ENCODE measurements at regions not wholly inside any gene's neighbourhood (a gene's known extent, or its start where the extent isn't known, plus 50 kb on each side); places are given as distances from the start of the nearest gene placed in this dataset.

DNA sequence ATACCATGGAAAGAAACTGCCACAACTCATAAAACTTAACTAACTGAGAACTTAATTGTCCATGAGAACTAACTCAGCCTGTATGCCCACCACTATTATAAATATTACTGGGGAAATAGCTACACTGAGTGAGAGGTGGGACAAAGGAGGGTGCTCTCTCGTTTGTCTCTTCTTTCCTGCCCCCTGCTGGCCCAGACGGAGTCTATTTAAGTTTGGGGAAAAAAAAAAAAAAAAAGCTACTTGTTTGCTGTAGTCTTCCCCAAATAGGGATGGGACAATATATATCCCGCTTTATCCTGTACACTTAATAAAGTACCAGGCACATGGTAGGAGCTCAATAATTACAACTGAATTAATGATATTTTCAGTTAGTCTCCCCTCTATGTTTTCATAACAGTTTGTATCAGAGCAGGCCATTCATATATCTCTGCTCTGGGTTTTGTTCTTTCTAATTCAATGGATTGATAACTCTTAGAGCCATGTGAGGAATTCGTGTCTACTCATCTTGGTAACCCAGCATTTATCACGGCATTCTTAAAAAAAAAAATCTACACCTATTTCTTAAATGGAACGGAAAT, 647.6 kb upstream of the PKDCC start:
- no peak for FAIRE-seq
- no peak overlapping the region for H3K4me3 ChIP-seq
- intact Hi-C loops (cut with micrococcal nuclease; ENCODE audit: unreplicated experiment) (no loop called here), in situ Hi-C loops (cut with MboI) (no loop called here)
- TF ChIP-seq, protein P1, sequence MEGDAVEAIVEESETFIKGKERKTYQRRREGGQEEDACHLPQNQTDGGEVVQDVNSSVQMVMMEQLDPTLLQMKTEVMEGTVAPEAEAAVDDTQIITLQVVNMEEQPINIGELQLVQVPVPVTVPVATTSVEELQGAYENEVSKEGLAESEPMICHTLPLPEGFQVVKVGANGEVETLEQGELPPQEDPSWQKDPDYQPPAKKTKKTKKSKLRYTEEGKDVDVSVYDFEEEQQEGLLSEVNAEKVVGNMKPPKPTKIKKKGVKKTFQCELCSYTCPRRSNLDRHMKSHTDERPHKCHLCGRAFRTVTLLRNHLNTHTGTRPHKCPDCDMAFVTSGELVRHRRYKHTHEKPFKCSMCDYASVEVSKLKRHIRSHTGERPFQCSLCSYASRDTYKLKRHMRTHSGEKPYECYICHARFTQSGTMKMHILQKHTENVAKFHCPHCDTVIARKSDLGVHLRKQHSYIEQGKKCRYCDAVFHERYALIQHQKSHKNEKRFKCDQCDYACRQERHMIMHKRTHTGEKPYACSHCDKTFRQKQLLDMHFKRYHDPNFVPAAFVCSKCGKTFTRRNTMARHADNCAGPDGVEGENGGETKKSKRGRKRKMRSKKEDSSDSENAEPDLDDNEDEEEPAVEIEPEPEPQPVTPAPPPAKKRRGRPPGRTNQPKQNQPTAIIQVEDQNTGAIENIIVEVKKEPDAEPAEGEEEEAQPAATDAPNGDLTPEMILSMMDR (IDR thresholded peaks at IDR 0.05 in 2 of 3, conservative IDR thresholded peaks at IDR 0.05 in 1 of 3; ENCODE audit: control insufficient read depth in 2 of 3, extremely low read depth in 1 of 3, insufficient read depth in 1 of 3, low read depth in 3 of 3, low read length in 3 of 3): peak; percentile 12 to 22 (median 19); a peak in 2 of 6 replicates
- TF ChIP-seq HDAC2 (IDR thresholded peaks at IDR 0.05) (no peak), ZNF384 (IDR thresholded peaks at IDR 0.05; ENCODE audit: borderline replicate concordance, low read depth, low read length) (peak; percentile 55; the same call in 1 of the 2 replicates)
- no peaks in the 10 kb centered on the region for H3K9me3 ChIP-seq (replicated peaks; ENCODE audit: control insufficient read depth, insufficient read depth, low read length)
- ChIA-PET CTCF (interaction anchor here (0.7 to 2.4 kb wide), 5 partner anchors 24 to 1486 kb away, joined by 3 to 11 read pairs (median 5); no protein-coding TSS in a partner anchor), RAD21 (ENCODE audit: unreplicated experiment) (interaction anchor here (1.6 kb wide), 1 partner anchor 1487 kb away, joined by 4 read pairs; no protein-coding TSS in a partner anchor), SMC1A (ENCODE audit: uncharacterized antibody, unreplicated experiment) (interaction anchor here (0.5 to 2.0 kb wide), 7 partner anchors 13 to 1809 kb away, joined by 3 to 4 read pairs (median 3); no protein-coding TSS in a partner anchor), POLR2A (interaction anchor here (0.6 kb wide), 1 partner anchor 34 kb away, joined by 4 read pairs; no protein-coding TSS in a partner anchor)
- BruUV-seq (replicated peaks): no TSS peak
- H3K79me2 ChIP-seq (ENCODE audit: control insufficient read depth, insufficient read depth, low read length): no peaks in the 10 kb centered on the region
- no peaks in the 10 kb centered on the region for H3K36me3 ChIP-seq (ENCODE audit: control insufficient read depth in 2 of 2, insufficient read depth in 2 of 2, low read length in 1 of 2)
- no peaks in the 10 kb centered on the region for H4K20me1 ChIP-seq (ENCODE audit: control insufficient read depth, insufficient read depth)
- no peaks in the 10 kb centered on the region for H3K4me1 ChIP-seq (ENCODE audit: control insufficient read depth, insufficient read depth, low read length)
- H3K27me3 ChIP-seq (replicated peaks in 1 of 2; ENCODE audit: control insufficient read depth in 2 of 2, insufficient read depth in 2 of 2, low read length in 1 of 2): no peaks in the 10 kb centered on the region
- no peak overlapping the region for H3K9ac ChIP-seq (ENCODE audit: control insufficient read depth, insufficient read depth, low read length)
- no peak overlapping the region for H2AFZ ChIP-seq (ENCODE audit: control insufficient read depth, low read depth, low read length)
- no peak for DNase-seq (ENCODE audit: low read depth, low spot score)
- no peak overlapping the region for H3K27ac ChIP-seq (ENCODE audit: control insufficient read depth, insufficient read depth)
- ATAC-seq: peak; percentile 45; the same call in 2 of the 3 replicates
- WGBS (ENCODE audit: insufficient coverage, insufficient replicate concordance, low lambda C conversion rate, missing lambda C conversion rate): 31% methylated on average over 5 of the region's 6 CpGs
- H3K4me2 ChIP-seq (ENCODE audit: control insufficient read depth, insufficient read depth): no peak overlapping the region

DNA sequence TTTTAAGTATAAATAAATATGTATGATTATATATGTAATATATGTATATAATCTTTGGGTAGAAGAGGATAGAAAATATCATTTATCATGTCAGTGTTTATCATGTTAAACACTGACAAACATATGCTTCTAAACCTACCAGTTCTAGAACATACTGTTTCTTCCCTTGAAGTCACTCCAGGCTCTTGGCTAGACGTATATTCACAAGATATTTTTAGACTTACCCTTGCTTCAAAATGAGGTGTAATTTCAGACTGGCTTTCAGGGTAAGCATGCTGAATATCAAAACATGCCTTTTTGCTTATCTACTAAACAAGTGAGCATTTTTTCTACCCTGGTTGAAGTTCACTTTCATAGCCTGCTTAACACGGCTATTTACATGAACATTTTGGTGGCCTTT, 642.4 kb upstream of the PKDCC start:
- ChIA-PET RAD21 (ENCODE audit: unreplicated experiment) (no interaction called here), CTCF (no interaction called here), SMC1A (ENCODE audit: uncharacterized antibody, unreplicated experiment) (no interaction called here), POLR2A (no interaction called here)
- no peaks in the 10 kb centered on the region for H3K4me1 ChIP-seq (ENCODE audit: control insufficient read depth, insufficient read depth, low read length)
- no peak overlapping the region for H3K27ac ChIP-seq (ENCODE audit: control insufficient read depth, insufficient read depth)
- intact Hi-C loops (cut with micrococcal nuclease; ENCODE audit: unreplicated experiment) (no loop called here), in situ Hi-C loops (cut with MboI) (no loop called here)
- ATAC-seq (no peak), DNase-seq (ENCODE audit: low read depth, low spot score) (no peak), FAIRE-seq (no peak)
- no peaks in the 10 kb centered on the region for H3K9me3 ChIP-seq (replicated peaks; ENCODE audit: control insufficient read depth, insufficient read depth, low read length)
- H3K79me2 ChIP-seq (ENCODE audit: control insufficient read depth, insufficient read depth, low read length): no peaks in the 10 kb centered on the region
- no TSS peak for BruUV-seq (replicated peaks)
- H3K9ac ChIP-seq (ENCODE audit: control insufficient read depth, insufficient read depth, low read length): no peak overlapping the region
- 0% methylated on average over 2 of the region's 2 CpGs for WGBS (ENCODE audit: insufficient coverage, insufficient replicate concordance, low lambda C conversion rate, missing lambda C conversion rate)
- H3K36me3 ChIP-seq (ENCODE audit: control insufficient read depth in 2 of 2, insufficient read depth in 2 of 2, low read length in 1 of 2): no peaks in the 10 kb centered on the region
- H3K27me3 ChIP-seq (replicated peaks in 1 of 2; ENCODE audit: control insufficient read depth in 2 of 2, insufficient read depth in 2 of 2, low read length in 1 of 2): no peaks in the 10 kb centered on the region
- H4K20me1 ChIP-seq (ENCODE audit: control insufficient read depth, insufficient read depth): no peaks in the 10 kb centered on the region
- H2AFZ ChIP-seq (ENCODE audit: control insufficient read depth, low read depth, low read length): no peak overlapping the region
- H3K4me2 ChIP-seq (ENCODE audit: control insufficient read depth, insufficient read depth): no peak overlapping the region
- H3K4me3 ChIP-seq: no peak overlapping the region
- no peak for TF ChIP-seq ZZZ3 (IDR thresholded peaks at IDR 0.05; ENCODE audit: control insufficient read depth, insufficient read length, low read depth)
- TF ChIP-seq NRF1 (conservative IDR thresholded peaks at IDR 0.05; ENCODE audit: low read depth, low read length): no peak
- TF ChIP-seq HDGF (IDR thresholded peaks at IDR 0.05): no peak
- no peak for TF ChIP-seq MXI1 (IDR thresholded peaks at IDR 0.05; ENCODE audit: low read depth, low read length)
- TF ChIP-seq ZBED1 (IDR thresholded peaks at IDR 0.05; ENCODE audit: borderline replicate concordance): no peak
- no peak for TF ChIP-seq SRF (IDR thresholded peaks at IDR 0.05; ENCODE audit: low read depth in 2 of 2, low read length in 2 of 2)
- no peak for TF ChIP-seq NR2C2 (IDR thresholded peaks at IDR 0.05; ENCODE audit: borderline replicate concordance, control insufficient read depth, insufficient read length, low read depth)
- TF ChIP-seq, protein P2, sequence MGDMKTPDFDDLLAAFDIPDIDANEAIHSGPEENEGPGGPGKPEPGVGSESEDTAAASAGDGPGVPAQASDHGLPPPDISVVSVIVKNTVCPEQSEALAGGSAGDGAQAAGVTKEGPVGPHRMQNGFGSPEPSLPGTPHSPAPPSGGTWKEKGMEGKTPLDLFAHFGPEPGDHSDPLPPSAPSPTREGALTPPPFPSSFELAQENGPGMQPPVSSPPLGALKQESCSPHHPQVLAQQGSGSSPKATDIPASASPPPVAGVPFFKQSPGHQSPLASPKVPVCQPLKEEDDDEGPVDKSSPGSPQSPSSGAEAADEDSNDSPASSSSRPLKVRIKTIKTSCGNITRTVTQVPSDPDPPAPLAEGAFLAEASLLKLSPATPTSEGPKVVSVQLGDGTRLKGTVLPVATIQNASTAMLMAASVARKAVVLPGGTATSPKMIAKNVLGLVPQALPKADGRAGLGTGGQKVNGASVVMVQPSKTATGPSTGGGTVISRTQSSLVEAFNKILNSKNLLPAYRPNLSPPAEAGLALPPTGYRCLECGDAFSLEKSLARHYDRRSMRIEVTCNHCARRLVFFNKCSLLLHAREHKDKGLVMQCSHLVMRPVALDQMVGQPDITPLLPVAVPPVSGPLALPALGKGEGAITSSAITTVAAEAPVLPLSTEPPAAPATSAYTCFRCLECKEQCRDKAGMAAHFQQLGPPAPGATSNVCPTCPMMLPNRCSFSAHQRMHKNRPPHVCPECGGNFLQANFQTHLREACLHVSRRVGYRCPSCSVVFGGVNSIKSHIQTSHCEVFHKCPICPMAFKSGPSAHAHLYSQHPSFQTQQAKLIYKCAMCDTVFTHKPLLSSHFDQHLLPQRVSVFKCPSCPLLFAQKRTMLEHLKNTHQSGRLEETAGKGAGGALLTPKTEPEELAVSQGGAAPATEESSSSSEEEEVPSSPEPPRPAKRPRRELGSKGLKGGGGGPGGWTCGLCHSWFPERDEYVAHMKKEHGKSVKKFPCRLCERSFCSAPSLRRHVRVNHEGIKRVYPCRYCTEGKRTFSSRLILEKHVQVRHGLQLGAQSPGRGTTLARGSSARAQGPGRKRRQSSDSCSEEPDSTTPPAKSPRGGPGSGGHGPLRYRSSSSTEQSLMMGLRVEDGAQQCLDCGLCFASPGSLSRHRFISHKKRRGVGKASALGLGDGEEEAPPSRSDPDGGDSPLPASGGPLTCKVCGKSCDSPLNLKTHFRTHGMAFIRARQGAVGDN (IDR thresholded peaks at IDR 0.05): no peak

Measured in GM12878 (cell line).